LoVo (cell line): ENCODE measurements at regions not wholly inside any gene's neighbourhood (a gene's known extent, or its start where the extent isn't known, plus 50 kb on each side); places are given as distances from the start of the nearest gene placed in this dataset.

Source experiments
- DNase-seq: peaks from one replicate; pipeline ENCODE4 v3.0.0-alpha.2; 2016; ENCODE audit warnings: low spot score

GRCh38 chr9:118187408-118187807 lies 483.2 kb downstream of the TLR4 start:
- no peak for DNase-seq

- DNase-seq = no peak
Measured at GRCh38 chr9:118189615-118190014, 485.4 kb downstream of the TLR4 start.

- no peak for DNase-seq
Measured at GRCh38 chr9:118192807-118193206, 488.6 kb downstream of the TLR4 start.

- no peak for DNase-seq
Measured at GRCh38 chr9:118209343-118209742, 505.1 kb downstream of the TLR4 start.

- no peak for DNase-seq
Measured at GRCh38 chr9:118215549-118215948, 511.3 kb downstream of the TLR4 start.

- no peak for DNase-seq
Measured at GRCh38 chr9:118222375-118222774, 518.2 kb downstream of the TLR4 start.

GRCh38 chr9:118223111-118223510 lies 518.9 kb downstream of the TLR4 start:
- no peak for DNase-seq

GRCh38 chr9:118230329-118230728 lies 526.1 kb downstream of the TLR4 start:
- no peak for DNase-seq

- DNase-seq = no peak
Measured at GRCh38 chr9:118236625-118237024, 532.4 kb downstream of the TLR4 start.

GRCh38 chr9:118238139-118238538 lies 533.9 kb downstream of the TLR4 start:
- DNase-seq = no peak

- DNase-seq = no peak
Measured at GRCh38 chr9:118252027-118252426, 547.8 kb downstream of the TLR4 start.

- no peak for DNase-seq
Measured at GRCh38 chr9:118262191-118262590, 558.0 kb downstream of the TLR4 start.

- no peak for DNase-seq
Measured at GRCh38 chr9:118263949-118264348, 559.7 kb downstream of the TLR4 start.

- DNase-seq = no peak
Measured at GRCh38 chr9:118268046-118268445, 563.8 kb downstream of the TLR4 start.

GRCh38 chr9:118269623-118270022 lies 565.4 kb downstream of the TLR4 start:
- DNase-seq = no peak

- DNase-seq = no peak
Measured at GRCh38 chr9:118271331-118271730, 567.1 kb downstream of the TLR4 start.

GRCh38 chr9:118271936-118272335 lies 567.7 kb downstream of the TLR4 start:
- DNase-seq = no peak

- no peak for DNase-seq
Measured at GRCh38 chr9:118273048-118273447, 568.8 kb downstream of the TLR4 start.

GRCh38 chr9:118276784-118277183 lies 572.6 kb downstream of the TLR4 start:
- DNase-seq = no peak

- DNase-seq = no peak
Measured at GRCh38 chr9:118281772-118282171, 577.6 kb downstream of the TLR4 start.

- no peak for DNase-seq
Measured at GRCh38 chr9:118283488-118283887, 579.3 kb downstream of the TLR4 start.

- no peak for DNase-seq
Measured at GRCh38 chr9:118290116-118290515, 585.9 kb downstream of the TLR4 start.

- no peak for DNase-seq
Measured at GRCh38 chr9:118295413-118295812, 591.2 kb downstream of the TLR4 start.

- DNase-seq = no peak
Measured at GRCh38 chr9:118302721-118303120, 598.5 kb downstream of the TLR4 start.

- DNase-seq = no peak
Measured at GRCh38 chr9:118303216-118303615, 599.0 kb downstream of the TLR4 start.
